Sigmoid colon (tissue), 6 donors: ENCODE measurements at regions not wholly inside any gene's neighbourhood (a gene's known extent, or its start where the extent isn't known, plus 50 kb on each side); places are given as distances from the start of the nearest gene placed in this dataset.

Experiments used
- DNase-seq: peaks from one replicate; pipeline ENCODE4 v3.0.0-alpha.2; 2019
- H3K27ac ChIP-seq, 4 donors: fragments of 200-600 bp; sonication (generic); one replicate each; pipeline ENCODE4 v1.5.1; 2016 to 2019; ENCODE audit warnings: mild to moderate bottlenecking in 1 of 4
- H3K27me3 ChIP-seq, 3 donors: fragments of 200-600 bp; sonication (generic); one replicate each; pipeline ENCODE4 v1.5.1; 2019; ENCODE audit warnings: mild to moderate bottlenecking in 1 of 3
- H3K36me3 ChIP-seq, 4 donors: fragments of 200-600 bp; sonication (generic); one replicate each; pipeline ENCODE4 v1.5.1; 2016 to 2019
- H3K4me1 ChIP-seq, 4 donors: fragments of 200-600 bp; sonication (generic); one replicate each; pipeline ENCODE4 v1.5.1; 2017 to 2019
- H3K4me3 ChIP-seq, 4 donors: fragments of 200-600 bp; sonication (generic); one replicate each; pipeline ENCODE4 v1.5.1; 2017 to 2019; ENCODE audit warnings: mild to moderate bottlenecking in 2 of 4, moderate library complexity in 1 of 4
- H3K9me3 ChIP-seq, 4 donors: fragments of 200-600 bp in 3 of 4; sonication (generic) in 3 of 4; one replicate each; pipeline versions ENCODE4 v1.5.1 to v1.6.1; 2013 to 2019
- EP300 ChIP-seq, 4 donors: sonication (generic); formaldehyde crosslinking; IDR thresholded peaks; one replicate each; pipeline ENCODE4 v1.6.1; 2017; ENCODE audit warnings: antibody characterized with exemption in 4 of 4
- POLR2A ChIP-seq, 2 donors: fragments of 450-650 bp; IDR thresholded peaks; one replicate each; pipeline ENCODE4 v1.6.1; 2016; ENCODE audit warnings: antibody characterized with exemption in 2 of 2, mild to moderate bottlenecking in 2 of 2, moderate library complexity in 2 of 2
- POLR2AphosphoS5 ChIP-seq, 4 donors: sonication (generic); formaldehyde crosslinking; IDR thresholded peaks; one replicate each; pipeline ENCODE4 v1.6.1; 2017; ENCODE audit warnings: antibody characterized with exemption in 4 of 4
- WGBS, 2 donors: extraction: QIAGEN DNeasy Blood & Tissue Kit; methylation state at CpG; one replicate each; pipeline ENCODE4 v1.1.7; 2013; 5-methylcytosine and 5-hydroxymethylcytosine counted together
- intact Hi-C: fragments of 100-400 bp; cut with DNase I; formaldehyde crosslinking; loops from one replicate; pipeline ENCODE4 v1.15.1; 2023
- TF ChIP-seq, protein P1 (sequence below), 4 experiments: fragments of 450-650 bp in 3 of 4; fragments of 200-600 bp in 1 of 4; IDR thresholded peaks; one replicate each; pipeline ENCODE4 v1.5.1; 2016 to 2019; ENCODE audit warnings: antibody characterized with exemption in 4 of 4, mild to moderate bottlenecking in 3 of 4, moderate library complexity in 2 of 4
- donor health status: healthy with polysubstance abuse.
- donor health status: healthy.

- Histone ChIP-seq H3K36me3 (no peaks in the 10 kb centered on the region), H3K9me3 (no peaks in the 10 kb centered on the region), H3K27me3 (no peaks in the 10 kb centered on the region), H3K27ac (no peak overlapping the region), H3K4me3 (no peak overlapping the region), H3K4me1 (no peaks in the 10 kb centered on the region)
- WGBS, 2 donors, result 83 to 90% methylated on average over 4 of the region's 4 CpGs
- intact Hi-C loops, result no loop called here
- TF ChIP-seq, protein P1, sequence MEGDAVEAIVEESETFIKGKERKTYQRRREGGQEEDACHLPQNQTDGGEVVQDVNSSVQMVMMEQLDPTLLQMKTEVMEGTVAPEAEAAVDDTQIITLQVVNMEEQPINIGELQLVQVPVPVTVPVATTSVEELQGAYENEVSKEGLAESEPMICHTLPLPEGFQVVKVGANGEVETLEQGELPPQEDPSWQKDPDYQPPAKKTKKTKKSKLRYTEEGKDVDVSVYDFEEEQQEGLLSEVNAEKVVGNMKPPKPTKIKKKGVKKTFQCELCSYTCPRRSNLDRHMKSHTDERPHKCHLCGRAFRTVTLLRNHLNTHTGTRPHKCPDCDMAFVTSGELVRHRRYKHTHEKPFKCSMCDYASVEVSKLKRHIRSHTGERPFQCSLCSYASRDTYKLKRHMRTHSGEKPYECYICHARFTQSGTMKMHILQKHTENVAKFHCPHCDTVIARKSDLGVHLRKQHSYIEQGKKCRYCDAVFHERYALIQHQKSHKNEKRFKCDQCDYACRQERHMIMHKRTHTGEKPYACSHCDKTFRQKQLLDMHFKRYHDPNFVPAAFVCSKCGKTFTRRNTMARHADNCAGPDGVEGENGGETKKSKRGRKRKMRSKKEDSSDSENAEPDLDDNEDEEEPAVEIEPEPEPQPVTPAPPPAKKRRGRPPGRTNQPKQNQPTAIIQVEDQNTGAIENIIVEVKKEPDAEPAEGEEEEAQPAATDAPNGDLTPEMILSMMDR (IDR thresholded peaks at IDR 0.05), result no peak
- no peak for TF ChIP-seq POLR2AphosphoS5 (IDR thresholded peaks at IDR 0.05)
- no peak for TF ChIP-seq EP300 (IDR thresholded peaks at IDR 0.05)
- no peak for TF ChIP-seq POLR2A (IDR thresholded peaks at IDR 0.05)
- no peak for DNase-seq
Observed at GRCh38 chr13:33976965-33977364, 159.0 kb downstream of the RFC3 start.

- H3K4me1 ChIP-seq, result no peaks in the 10 kb centered on the region
- no peaks in the 10 kb centered on the region for H3K36me3 ChIP-seq
- no peak for DNase-seq
- 77 to 89% methylated on average over 3 of the region's 3 CpGs for WGBS, 2 donors
- H3K9me3 ChIP-seq, result no peaks in the 10 kb centered on the region
- H3K4me3 ChIP-seq, result no peak overlapping the region
- no peak for TF ChIP-seq EP300 (IDR thresholded peaks at IDR 0.05)
- TF ChIP-seq, protein P1 (IDR thresholded peaks at IDR 0.05), result no peak
- TF ChIP-seq POLR2A (IDR thresholded peaks at IDR 0.05), result no peak
- TF ChIP-seq POLR2AphosphoS5 (IDR thresholded peaks at IDR 0.05), result no peak
- intact Hi-C loops, result no loop called here
- H3K27ac ChIP-seq, result no peak overlapping the region
- H3K27me3 ChIP-seq, result no peaks in the 10 kb centered on the region
Observed at GRCh38 chr13:33978653-33979052, 160.7 kb downstream of the RFC3 start.

GRCh38 chr13:33992881-33993336 is 175.0 kb downstream of the RFC3 start:
- no peak overlapping the region for H3K27ac ChIP-seq

GRCh38 chr13:33994198-33994597 is 176.2 kb downstream of the RFC3 start:
- H3K9me3 ChIP-seq, result no peaks in the 10 kb centered on the region
- DNase-seq, result no peak
- no peak overlapping the region for H3K27ac ChIP-seq
- no peaks in the 10 kb centered on the region for H3K27me3 ChIP-seq
- H3K4me3 ChIP-seq, result no peak overlapping the region
- no peaks in the 10 kb centered on the region for H3K36me3 ChIP-seq
- 82 to 84% methylated on average over 3 of the region's 3 CpGs for WGBS, 2 donors
- TF ChIP-seq EP300 (IDR thresholded peaks at IDR 0.05) (no peak), POLR2A (IDR thresholded peaks at IDR 0.05) (no peak), POLR2AphosphoS5 (IDR thresholded peaks at IDR 0.05) (no peak)
- TF ChIP-seq, protein P1 (IDR thresholded peaks at IDR 0.05), result no peak
- intact Hi-C loops, result no loop called here
- H3K4me1 ChIP-seq, result peaks cover 0 to 5% (median under 1%) of the 10 kb centered on the region in 4 donors

More at GRCh38 chr13:33992881-33993336, 175.0 kb downstream of the RFC3 start:
- H3K4me1 ChIP-seq, result no peaks in the 10 kb centered on the region
- DNase-seq, result no peak
- no peaks in the 10 kb centered on the region for H3K9me3 ChIP-seq
- 66 to 73% methylated on average over 2 of the region's 2 CpGs for WGBS, 2 donors
- no peak overlapping the region for H3K4me3 ChIP-seq
- TF ChIP-seq POLR2A (IDR thresholded peaks at IDR 0.05) (no peak), POLR2AphosphoS5 (IDR thresholded peaks at IDR 0.05) (no peak), EP300 (IDR thresholded peaks at IDR 0.05) (no peak)
- TF ChIP-seq, protein P1 (IDR thresholded peaks at IDR 0.05), result no peak
- intact Hi-C loops, result no loop called here
- H3K27me3 ChIP-seq, result no peaks in the 10 kb centered on the region
- no peaks in the 10 kb centered on the region for H3K36me3 ChIP-seq
